ENCODE measurements at regions not wholly inside any gene's neighbourhood (a gene's known extent, or its start where the extent isn't known, plus 50 kb on each side); places are given as distances from the start of the nearest gene placed in this dataset.

GRCh38 chr1:29519108-29519787, 282.9 kb downstream of the PTPRU start:
- no peak for DNase-seq (ENCODE audit: low read depth, low spot score)

- DNase-seq (ENCODE audit: low read depth, low spot score) = no peak
Measured at GRCh38 chr1:29518183-29518835, 282.0 kb downstream of the PTPRU start.

- no peak for DNase-seq (ENCODE audit: low read depth, low spot score)
Measured at GRCh38 chr1:29517251-29518086, 281.1 kb downstream of the PTPRU start.

- no peak for DNase-seq (ENCODE audit: low read depth, low spot score)
Measured at GRCh38 chr1:29516063-29516820, 279.9 kb downstream of the PTPRU start.

- no peak for DNase-seq (ENCODE audit: low read depth, low spot score)
Measured at GRCh38 chr1:29515170-29515955, 279.0 kb downstream of the PTPRU start.

GRCh38 chr1:29514361-29515169, 278.2 kb downstream of the PTPRU start:
- no peak for DNase-seq (ENCODE audit: low read depth, low spot score)

- peak; percentile 61 for DNase-seq (ENCODE audit: low read depth, low spot score)
Measured at GRCh38 chr1:29513357-29513756, 277.0 kb downstream of the PTPRU start.

- DNase-seq (ENCODE audit: low read depth, low spot score) = no peak
Measured at GRCh38 chr1:29511436-29511835, 275.1 kb downstream of the PTPRU start.

GRCh38 chr1:29508458-29509107, 272.3 kb downstream of the PTPRU start:
- no peak for DNase-seq (ENCODE audit: low read depth, low spot score)

GRCh38 chr1:29506678-29507225, 270.4 kb downstream of the PTPRU start:
- no peak for DNase-seq (ENCODE audit: low read depth, low spot score)

GRCh38 chr1:29505532-29506220, 269.4 kb downstream of the PTPRU start:
- no peak for DNase-seq (ENCODE audit: low read depth, low spot score)

GRCh38 chr1:29504709-29505410, 268.5 kb downstream of the PTPRU start:
- DNase-seq (ENCODE audit: low read depth, low spot score) = no peak

GRCh38 chr1:29504196-29504595, 267.9 kb downstream of the PTPRU start:
- no peak for DNase-seq (ENCODE audit: low read depth, low spot score)

GRCh38 chr1:29502911-29503840, 266.9 kb downstream of the PTPRU start:
- no peak for DNase-seq (ENCODE audit: low read depth, low spot score)

GRCh38 chr1:29502225-29502910, 266.0 kb downstream of the PTPRU start:
- no peak for DNase-seq (ENCODE audit: low read depth, low spot score)

GRCh38 chr1:29501227-29501976, 265.1 kb downstream of the PTPRU start:
- DNase-seq (ENCODE audit: low read depth, low spot score) = no peak

Measured in iPS DF 19.7 (cell line).